ENCODE measurements at regions not wholly inside any gene's neighbourhood (a gene's known extent, or its start where the extent isn't known, plus 50 kb on each side); places are given as distances from the start of the nearest gene placed in this dataset.

DNA sequence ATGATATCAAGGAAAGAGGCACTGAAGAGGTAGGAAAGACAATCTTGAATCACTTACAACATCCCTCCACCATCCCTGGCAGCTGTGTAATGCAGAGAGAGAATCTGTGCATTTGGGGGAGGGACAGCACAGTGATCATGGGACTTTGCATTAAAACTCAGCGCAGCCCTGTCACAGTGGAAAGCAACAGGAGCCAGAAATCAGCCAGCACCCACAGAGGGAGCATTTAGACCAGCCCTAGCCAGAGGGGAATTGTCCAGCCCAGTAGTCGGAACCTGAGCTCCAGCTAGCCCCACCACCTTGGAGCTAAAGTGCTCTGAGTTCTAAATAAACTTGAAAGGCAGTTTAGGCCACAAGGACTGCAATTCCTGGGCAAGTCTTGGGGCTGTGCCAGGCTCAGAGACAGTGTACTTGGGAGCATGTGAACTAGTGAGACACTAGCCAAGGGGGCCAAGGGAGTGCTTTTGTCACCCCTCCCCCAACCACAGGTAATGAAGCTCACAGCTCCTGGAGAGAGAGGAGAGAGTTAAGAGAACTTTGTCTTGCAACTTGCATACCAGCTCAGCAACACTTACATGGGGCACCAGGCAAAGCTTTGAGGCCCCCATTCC lies 83.9 kb upstream of the FAM241A start:
- DNase-seq (ENCODE audit: low read depth), result no peak
- TF ChIP-seq, protein P1, sequence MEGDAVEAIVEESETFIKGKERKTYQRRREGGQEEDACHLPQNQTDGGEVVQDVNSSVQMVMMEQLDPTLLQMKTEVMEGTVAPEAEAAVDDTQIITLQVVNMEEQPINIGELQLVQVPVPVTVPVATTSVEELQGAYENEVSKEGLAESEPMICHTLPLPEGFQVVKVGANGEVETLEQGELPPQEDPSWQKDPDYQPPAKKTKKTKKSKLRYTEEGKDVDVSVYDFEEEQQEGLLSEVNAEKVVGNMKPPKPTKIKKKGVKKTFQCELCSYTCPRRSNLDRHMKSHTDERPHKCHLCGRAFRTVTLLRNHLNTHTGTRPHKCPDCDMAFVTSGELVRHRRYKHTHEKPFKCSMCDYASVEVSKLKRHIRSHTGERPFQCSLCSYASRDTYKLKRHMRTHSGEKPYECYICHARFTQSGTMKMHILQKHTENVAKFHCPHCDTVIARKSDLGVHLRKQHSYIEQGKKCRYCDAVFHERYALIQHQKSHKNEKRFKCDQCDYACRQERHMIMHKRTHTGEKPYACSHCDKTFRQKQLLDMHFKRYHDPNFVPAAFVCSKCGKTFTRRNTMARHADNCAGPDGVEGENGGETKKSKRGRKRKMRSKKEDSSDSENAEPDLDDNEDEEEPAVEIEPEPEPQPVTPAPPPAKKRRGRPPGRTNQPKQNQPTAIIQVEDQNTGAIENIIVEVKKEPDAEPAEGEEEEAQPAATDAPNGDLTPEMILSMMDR (IDR thresholded peaks at IDR 0.05; ENCODE audit: insufficient read depth, low read length), result no peak

DNA sequence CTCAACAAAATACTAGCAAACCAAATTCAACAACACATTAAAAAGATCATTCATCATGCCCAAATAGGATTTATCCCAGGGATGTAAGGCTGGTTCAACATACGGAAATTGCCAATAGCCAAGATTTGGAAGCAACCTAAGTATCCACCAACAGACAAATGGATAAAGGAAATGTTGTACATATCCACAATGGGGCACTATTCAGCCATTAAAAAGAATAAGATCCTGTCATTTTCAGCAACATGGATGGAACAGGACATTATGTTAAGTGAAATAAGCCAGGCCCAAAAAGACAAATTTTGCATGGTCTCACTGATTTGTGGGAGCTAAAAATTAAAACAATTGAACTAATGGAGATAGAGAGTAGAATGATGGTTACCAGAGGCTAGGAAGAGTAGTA lies 82.0 kb upstream of the FAM241A start:
- no peak for DNase-seq (ENCODE audit: low read depth)
- H3K4me3 ChIP-seq (ENCODE audit: low read depth, low read length), result no peak overlapping the region
- TF ChIP-seq, protein P1 (IDR thresholded peaks at IDR 0.05; ENCODE audit: insufficient read depth, low read length), result no peak

More for the DNA sequence above, 83.9 kb upstream of the FAM241A start:
- no peak overlapping the region for H3K4me3 ChIP-seq (ENCODE audit: low read depth, low read length)

DNA sequence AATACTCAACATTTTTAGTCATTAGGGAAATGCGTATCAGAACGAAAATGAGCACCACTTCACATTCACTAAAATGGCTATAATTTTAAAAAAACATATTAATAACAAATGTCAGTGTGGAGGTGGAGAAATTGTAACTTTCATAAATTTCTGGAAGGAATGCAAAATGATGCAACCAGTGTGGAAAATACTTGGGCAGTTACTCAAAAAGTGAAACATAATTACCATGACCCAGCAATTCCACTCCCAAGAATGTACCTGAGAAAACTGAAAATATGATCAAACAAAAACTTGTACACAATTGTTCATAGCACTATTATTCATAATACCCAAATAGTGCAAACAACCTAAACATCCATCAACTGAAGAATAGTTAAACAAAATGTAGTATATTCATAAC lies 76.1 kb upstream of the FAM241A start:
- no peak overlapping the region for H3K4me3 ChIP-seq (ENCODE audit: low read depth, low read length)
- DNase-seq (ENCODE audit: low read depth), result peak; percentile 38
- TF ChIP-seq, protein P1 (IDR thresholded peaks at IDR 0.05; ENCODE audit: insufficient read depth, low read length), result no peak

DNA sequence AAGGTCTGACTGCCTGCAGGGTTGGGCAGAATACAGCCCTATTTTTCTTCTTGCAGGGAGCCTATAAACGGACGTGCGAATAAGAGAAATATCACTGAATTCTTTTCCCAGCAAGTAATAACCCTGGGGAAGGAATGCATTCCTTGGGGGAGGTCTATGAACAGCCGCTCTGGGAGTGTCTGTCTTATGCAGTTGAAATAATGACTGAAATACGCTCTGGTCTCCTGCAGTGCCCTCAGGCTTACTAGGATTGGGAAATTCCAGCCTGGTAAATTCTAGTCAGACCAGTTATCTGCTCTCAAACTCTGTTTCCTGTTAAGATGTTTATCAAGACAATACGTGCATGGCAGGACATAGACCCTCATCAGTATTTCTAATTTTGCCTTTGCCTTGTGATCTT lies 72.1 kb upstream of the FAM241A start:
- DNase-seq (ENCODE audit: low read depth), result no peak
- TF ChIP-seq, protein P1 (IDR thresholded peaks at IDR 0.05; ENCODE audit: insufficient read depth, low read length), result no peak
- no peak overlapping the region for H3K4me3 ChIP-seq (ENCODE audit: low read depth, low read length)

DNA sequence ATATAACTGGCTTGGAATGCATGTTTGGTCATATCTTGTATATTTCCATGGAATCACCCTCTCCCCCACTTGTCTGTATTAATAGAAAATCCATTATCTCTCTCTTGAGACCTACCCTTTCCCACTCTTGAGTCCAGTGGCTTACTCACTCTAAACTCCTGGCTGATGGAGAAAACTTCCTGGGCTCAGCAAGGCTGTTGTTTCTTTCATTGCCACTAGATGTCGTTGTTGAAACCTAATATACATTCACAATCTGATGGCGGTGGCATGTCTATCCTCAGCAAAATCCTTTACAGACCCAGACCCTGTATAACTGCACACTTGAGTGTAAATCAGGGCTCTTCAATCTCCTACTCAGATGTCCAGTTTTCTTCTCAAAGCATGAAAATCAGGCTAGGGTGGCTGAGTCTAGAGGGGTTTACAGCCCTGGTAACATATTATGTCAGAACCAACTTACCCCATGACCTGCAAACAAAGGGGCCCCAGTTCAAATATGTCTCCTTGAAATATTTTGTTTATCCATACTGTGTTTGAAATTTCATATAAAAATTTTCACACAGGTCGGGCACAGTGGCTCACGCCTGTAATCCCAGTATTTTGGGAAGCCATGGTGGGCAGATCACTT lies 70.0 kb upstream of the FAM241A start:
- TF ChIP-seq, protein P1 (IDR thresholded peaks at IDR 0.05; ENCODE audit: insufficient read depth, low read length), result peak; percentile 89
- peak; percentile 79 for DNase-seq (ENCODE audit: low read depth)
- no peak overlapping the region for H3K4me3 ChIP-seq (ENCODE audit: low read depth, low read length)

DNA sequence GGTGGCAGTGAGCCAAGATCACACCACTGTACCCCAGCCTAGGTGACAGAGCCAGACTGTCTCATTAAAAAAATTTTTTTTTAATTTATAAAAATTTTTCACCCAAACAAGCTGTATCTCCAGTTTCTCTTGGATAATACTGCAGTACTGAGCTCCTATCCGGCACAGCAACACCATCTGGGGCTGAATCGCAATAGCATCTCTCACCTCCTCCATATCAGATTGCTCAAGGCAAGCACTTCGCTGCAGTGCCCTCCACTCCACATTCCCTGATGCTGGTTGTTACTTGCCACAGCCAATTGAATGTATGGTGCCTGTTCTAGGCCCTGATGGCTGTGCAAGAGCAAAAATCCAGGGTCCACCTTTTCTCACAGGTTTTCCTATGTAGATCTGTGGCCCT lies 69.3 kb upstream of the FAM241A start:
- H3K4me3 ChIP-seq (ENCODE audit: low read depth, low read length), result no peak overlapping the region
- DNase-seq (ENCODE audit: low read depth), result no peak
- TF ChIP-seq, protein P1 (IDR thresholded peaks at IDR 0.05; ENCODE audit: insufficient read depth, low read length), result no peak
